Stimulated activated naive CD8-positive, alpha-beta T cell treated with anti-CD3 and anti-CD28 coated beads, Interleukin-15, amount 100 ng/mL, for 72 hours (primary cell): ENCODE measurements at regions not wholly inside any gene's neighbourhood (a gene's known extent, or its start where the extent isn't known, plus 50 kb on each side); places are given as distances from the start of the nearest gene placed in this dataset.
"Not testable (repeated sequence)": the region's sequence is repeated elsewhere in the genome, so short reads cannot be mapped to it uniquely, and the experiment has no call there.

Experiments
- ATAC-seq: fragments of 150-1000 bp; cut with Tn5 transposase; 2 replicates; pipeline ENCODE4 v1.10.0; 2021; ENCODE audit warnings: mild to moderate bottlenecking, moderate library complexity
- DNase-seq, 2 donors: peaks; one replicate each; pipeline ENCODE4 v3.0.0; 2021 to 2022
- H3K27ac Mint-ChIP-seq, 2 donors: one replicate each; pipeline ENCODE4 v1.8.0; 2022; ENCODE audit warnings: mild to moderate bottlenecking in 2 of 2, mixed read lengths in 2 of 2, moderate library complexity in 2 of 2
- H3K27me3 Mint-ChIP-seq: one replicate; pipeline ENCODE4 v1.8.0; 2022; ENCODE audit warnings: mixed read lengths
- H3K4me1 Mint-ChIP-seq: one replicate; pipeline ENCODE4 v1.8.0; 2022; ENCODE audit warnings: mild to moderate bottlenecking, mixed read lengths
- H3K4me3 Mint-ChIP-seq, 2 donors: one replicate each; pipeline ENCODE4 v1.8.0; 2022; ENCODE audit warnings: mild to moderate bottlenecking in 2 of 2, mixed read lengths in 2 of 2, moderate library complexity in 1 of 2
- H3K9me3 Mint-ChIP-seq, 2 donors: one replicate each; pipeline ENCODE4 v1.8.0; 2022; ENCODE audit warnings: mixed read lengths in 2 of 2

DNA sequence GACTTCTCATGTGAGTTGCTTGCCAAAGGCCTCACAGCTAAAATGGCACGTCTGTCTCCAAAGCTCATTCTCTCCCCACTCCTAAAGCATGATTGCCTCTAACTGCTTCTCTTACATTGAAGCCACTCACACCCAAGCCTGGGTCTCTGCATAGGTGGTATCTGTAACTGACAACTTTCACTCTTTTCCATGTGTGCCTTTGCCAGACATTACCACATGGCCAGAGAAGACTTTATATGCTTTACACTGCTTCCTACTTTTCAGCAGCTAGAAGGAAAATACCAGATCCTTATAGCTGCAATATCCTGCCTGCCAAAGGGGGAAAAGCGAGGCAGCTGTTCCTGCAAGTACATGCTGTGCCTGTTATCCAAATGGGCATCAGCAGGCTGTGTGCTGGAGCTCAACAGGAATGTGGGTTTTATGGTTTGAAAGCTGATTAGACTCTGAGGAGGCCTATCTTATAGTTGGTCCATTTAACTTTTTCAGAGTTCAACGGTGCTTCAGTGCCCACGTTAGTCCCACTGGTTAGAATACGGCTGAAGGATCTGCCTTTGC lies 547.1 kb downstream of the RAB38 start:
- no peak for ATAC-seq
- H3K27me3 Mint-ChIP-seq = no peaks in the 10 kb centered on the region
- H3K9me3 Mint-ChIP-seq = peaks cover 0 to 25% of the 10 kb centered on the region in 2 donors
- no peak for DNase-seq
- H3K4me1 Mint-ChIP-seq = no peaks in the 10 kb centered on the region
- H3K27ac Mint-ChIP-seq = no peak overlapping the region
- no peak overlapping the region for H3K4me3 Mint-ChIP-seq

DNA sequence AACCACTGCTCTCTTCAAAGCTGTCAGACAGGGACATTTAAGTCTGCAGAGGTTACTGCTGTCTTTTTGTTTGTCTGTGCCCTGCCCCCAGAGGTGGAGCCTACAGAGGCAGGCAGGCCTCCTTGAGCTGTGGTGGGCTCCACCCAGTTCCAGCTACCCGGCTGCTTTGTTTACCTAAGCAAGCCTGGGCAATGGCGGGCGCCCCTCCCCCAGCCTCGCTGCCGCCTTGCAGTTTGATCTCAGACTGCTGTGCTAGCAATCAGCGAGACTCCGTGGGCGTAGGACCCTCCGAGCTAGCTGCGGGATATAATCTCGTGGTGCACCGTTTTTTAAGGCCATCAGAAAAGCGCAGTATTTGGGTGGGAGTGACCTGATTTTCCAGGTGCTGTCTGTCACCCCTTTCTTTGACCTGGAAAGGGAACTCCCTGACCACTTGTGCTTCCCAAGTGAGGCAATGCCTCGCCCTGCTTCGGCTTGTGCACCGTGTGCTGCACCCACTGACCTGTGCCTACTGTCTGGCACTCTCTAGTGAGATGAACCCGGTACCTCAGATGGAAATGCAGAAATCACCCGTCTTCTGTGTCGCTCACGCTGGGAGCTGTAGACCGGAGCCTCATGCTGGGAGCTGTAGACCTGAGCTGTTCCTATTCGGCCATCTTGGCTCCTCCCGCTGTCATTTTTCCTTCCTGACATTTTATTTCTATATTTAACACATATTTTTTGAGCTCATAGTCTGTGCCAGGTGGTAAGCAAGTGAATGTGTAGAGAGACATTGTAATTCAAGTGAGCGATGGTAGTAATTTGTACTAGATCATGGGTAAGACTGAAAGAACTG lies 551.5 kb downstream of the RAB38 start:
- H3K27ac Mint-ChIP-seq, ATAC-seq, H3K27me3 Mint-ChIP-seq: not testable (repeated sequence)

DNA sequence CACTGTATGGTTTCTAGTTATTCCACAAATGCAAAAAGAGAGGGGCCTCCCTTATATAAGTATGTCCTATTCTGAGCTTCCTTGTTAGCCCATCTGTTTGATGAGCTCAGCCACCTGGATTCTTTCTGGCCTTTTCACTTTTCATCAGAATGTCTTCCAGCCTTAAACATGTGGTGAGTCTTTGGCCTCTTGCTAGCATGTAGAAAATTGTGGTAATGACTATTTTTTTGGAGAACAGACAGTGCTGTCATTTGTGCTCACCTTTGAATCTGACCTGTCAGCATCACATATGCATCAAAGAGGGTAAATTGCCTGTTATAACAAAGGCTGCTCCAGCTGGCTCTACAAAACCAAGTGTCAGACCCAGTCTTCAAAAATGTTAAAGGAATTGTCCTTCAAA lies 558.7 kb downstream of the RAB38 start:
- no peaks in the 10 kb centered on the region for H3K27me3 Mint-ChIP-seq
- H3K9me3 Mint-ChIP-seq = peaks cover 4 to 9% of the 10 kb centered on the region in 2 donors
- H3K27ac Mint-ChIP-seq = no peak overlapping the region
- DNase-seq (no peak), ATAC-seq (no peak)
- no peak overlapping the region for H3K4me3 Mint-ChIP-seq
- no peaks in the 10 kb centered on the region for H3K4me1 Mint-ChIP-seq

More for the DNA sequence above, 551.5 kb downstream of the RAB38 start:
- H3K4me3 Mint-ChIP-seq, H3K4me1 Mint-ChIP-seq, DNase-seq: not testable (repeated sequence)
- H3K9me3 Mint-ChIP-seq = peaks cover 0 to 32% of the 10 kb centered on the region in 2 donors

DNA sequence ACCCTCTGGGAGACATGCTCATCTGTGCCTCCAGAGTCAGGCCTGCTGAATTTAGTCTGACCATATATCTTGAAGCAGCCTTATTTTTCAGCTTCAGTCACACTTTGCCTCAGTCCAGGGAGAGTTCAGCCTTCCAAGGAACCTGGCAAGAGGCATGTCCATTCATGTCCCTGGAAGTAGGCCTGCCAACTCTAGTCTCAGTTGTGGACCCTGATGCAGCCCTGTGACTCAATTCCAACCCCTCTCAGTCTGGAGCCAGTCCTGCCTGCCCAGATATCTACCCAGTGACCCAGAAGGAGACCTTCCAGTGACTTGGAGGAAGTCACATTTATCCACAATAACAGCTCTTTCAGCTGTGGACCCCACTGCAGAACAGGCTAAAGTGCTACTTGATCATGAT lies 566.6 kb downstream of the TMEM135 start:
- ATAC-seq (no peak), DNase-seq (no peak)
- H3K27ac Mint-ChIP-seq = peak overlapping the region in 1 of 2 donors; percentile 7
- H3K4me1 Mint-ChIP-seq = no peaks in the 10 kb centered on the region
- H3K27me3 Mint-ChIP-seq = no peaks in the 10 kb centered on the region
- H3K4me3 Mint-ChIP-seq = no peak overlapping the region
- H3K9me3 Mint-ChIP-seq = no peaks in the 10 kb centered on the region

DNA sequence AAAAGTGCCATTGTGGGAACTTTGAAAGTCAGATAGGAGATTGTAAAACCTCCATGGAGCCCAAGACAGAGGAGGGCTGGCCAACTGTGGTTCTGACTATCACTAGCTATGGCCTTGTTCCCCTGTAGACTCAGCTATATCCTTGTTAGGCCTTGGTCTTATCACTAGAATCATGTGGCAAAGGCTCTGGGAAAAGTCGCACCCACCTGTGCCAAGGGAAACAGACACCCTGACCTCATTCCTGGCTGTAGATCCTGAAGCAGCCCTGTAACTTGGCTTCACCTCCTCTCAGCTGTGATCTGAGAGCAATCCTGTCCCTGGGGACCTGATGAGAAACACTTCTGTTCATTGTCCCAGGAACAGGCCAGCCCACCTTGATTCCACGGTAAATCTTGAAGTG lies 566.2 kb downstream of the TMEM135 start:
- DNase-seq = no peak
- H3K27ac Mint-ChIP-seq = no peak overlapping the region
- no peak overlapping the region for H3K4me3 Mint-ChIP-seq
- no peaks in the 10 kb centered on the region for H3K27me3 Mint-ChIP-seq
- no peak for ATAC-seq
- H3K4me1 Mint-ChIP-seq = no peaks in the 10 kb centered on the region
- no peaks in the 10 kb centered on the region for H3K9me3 Mint-ChIP-seq

DNA sequence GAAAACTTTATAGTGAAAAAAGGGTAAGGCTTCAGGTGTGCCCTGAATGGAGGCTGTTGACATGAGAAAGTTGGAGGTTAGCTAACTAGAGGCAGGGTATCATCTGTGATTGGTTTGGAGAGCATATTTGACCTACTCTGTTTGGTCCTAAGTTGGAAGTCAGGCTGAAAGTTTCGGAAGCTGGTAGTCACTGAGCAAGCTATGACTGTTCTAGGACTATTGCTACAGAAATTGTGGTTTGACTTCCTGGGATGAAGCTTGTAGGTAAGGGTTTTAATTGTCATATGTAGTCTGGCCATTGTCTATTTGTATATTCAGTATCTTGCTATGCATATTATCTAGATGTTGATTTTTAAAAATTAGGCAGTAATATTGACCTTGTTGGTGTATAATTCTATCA lies 565.0 kb downstream of the TMEM135 start:
- Mint-ChIP-seq H3K27me3 (no peaks in the 10 kb centered on the region), H3K27ac (no peak overlapping the region), H3K4me1 (no peaks in the 10 kb centered on the region), H3K9me3 (no peaks in the 10 kb centered on the region), H3K4me3 (no peak overlapping the region)
- ATAC-seq (no peak), DNase-seq (no peak)

DNA sequence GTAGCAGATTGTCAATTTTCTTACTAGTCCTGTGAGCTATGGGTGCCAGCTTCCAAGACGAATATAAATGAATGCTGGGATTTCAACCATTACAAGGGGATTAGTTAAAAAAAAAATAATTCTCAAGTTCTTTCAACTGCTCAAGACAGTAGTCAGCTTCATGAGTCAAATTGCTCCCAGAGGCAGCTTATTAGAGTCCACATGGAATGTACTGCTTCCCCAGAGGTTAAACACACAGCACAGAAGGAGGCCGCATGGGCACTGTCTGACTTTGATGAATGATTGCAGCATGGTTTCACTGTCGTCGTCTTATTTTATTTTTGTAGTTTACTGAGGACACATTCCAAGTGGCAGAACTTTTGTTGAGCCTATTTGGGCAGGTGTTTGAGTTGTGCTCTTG lies 563.2 kb downstream of the TMEM135 start:
- no peaks in the 10 kb centered on the region for H3K27me3 Mint-ChIP-seq
- DNase-seq (no peak), ATAC-seq (no peak)
- H3K27ac Mint-ChIP-seq = no peak overlapping the region
- H3K4me1 Mint-ChIP-seq = no peaks in the 10 kb centered on the region
- H3K9me3 Mint-ChIP-seq = no peaks in the 10 kb centered on the region
- H3K4me3 Mint-ChIP-seq = no peak overlapping the region

DNA sequence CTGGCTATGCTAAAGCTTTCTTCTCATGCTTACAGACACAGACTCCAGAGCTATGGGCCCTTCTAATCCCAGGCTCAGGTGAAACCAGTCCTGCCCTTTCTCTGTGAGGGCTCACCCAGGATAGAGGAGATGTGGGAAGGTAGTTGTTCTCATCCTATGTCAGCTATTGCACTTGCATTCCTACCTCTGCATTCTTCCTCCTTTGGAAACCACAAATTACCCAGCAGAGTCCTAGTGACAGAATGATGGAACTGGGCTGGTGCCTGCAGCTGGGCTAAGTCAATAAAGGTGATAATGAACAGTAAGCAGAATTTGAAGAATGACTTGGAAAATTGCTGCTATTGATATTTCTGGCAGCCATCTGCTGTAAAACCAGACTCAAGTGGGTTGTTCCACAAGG lies 560.0 kb downstream of the TMEM135 start:
- DNase-seq = no peak
- Mint-ChIP-seq H3K9me3 (no peaks in the 10 kb centered on the region), H3K27me3 (no peaks in the 10 kb centered on the region), H3K4me1 (no peaks in the 10 kb centered on the region), H3K4me3 (no peak overlapping the region), H3K27ac (no peak overlapping the region)
- ATAC-seq = no peak

DNA sequence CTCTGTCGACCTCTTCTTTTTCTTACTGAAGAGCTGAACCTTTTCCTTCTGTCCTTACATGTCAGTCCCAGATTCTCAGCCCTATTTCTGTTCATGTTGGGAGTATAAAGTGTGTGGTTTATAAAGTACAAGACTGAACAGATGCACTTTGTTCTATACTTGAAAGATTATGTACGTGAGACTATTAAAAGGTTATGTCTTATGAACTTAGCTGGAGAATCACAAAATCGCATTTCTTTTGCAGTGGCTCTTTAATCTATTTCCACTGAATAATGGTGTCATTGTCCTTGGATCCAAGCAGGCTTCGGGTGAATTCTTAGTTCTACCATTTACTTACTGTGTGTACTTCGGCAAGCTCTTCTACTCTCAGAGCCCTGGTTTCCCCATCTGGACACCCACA lies 558.4 kb downstream of the TMEM135 start:
- H3K27ac Mint-ChIP-seq = no peak overlapping the region
- H3K27me3 Mint-ChIP-seq = no peaks in the 10 kb centered on the region
- H3K4me1 Mint-ChIP-seq = no peaks in the 10 kb centered on the region
- ATAC-seq = no peak
- peaks cover 0 to 2% of the 10 kb centered on the region in 2 donors for H3K9me3 Mint-ChIP-seq
- H3K4me3 Mint-ChIP-seq = no peak overlapping the region
- DNase-seq = no peak

DNA sequence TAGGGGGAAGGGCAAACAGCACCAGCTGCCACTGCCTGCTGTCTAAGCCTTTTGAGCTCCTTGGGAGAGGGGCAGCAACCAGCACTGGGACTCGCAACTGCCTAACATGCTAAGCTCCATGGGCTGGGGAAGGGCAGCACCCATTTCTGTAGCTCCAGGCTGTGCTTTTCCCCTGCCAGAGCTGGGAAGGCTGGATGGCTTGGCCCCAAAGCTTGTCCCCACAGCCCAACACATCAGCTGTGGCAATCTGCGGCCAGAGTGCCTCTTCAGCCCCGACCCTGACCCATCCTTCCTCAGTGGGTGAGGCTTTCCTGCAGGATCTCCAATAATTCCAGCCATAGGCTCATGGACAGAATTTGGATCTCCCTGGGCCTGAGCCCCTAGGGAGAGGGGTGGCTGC lies 551.3 kb downstream of the TMEM135 start:
- Mint-ChIP-seq H3K9me3 (peaks cover 16 to 35% of the 10 kb centered on the region in 2 donors), H3K4me3 (no peak overlapping the region), H3K4me1 (no peaks in the 10 kb centered on the region), H3K27me3 (no peaks in the 10 kb centered on the region), H3K27ac (no peak overlapping the region)
- DNase-seq = no peak
- ATAC-seq = no peak

DNA sequence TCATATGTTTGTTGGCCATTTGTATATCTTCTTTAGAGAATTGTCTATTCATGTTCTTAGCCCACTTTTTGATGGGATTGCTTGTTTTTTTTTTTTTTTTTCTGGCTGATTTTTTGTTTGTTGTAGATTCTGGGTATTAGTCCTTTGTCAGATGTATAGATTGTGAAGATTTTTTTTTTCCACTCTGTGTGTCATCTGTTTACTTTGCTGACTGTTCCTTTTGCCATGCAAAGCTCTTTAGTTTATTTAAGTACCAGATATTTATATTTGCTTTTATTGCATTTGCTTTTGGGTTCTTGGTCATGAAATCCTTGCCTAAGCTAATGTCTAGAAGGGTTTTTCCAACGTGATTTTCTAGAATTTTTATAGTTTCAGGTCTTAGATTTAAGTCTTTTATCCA lies 547.9 kb downstream of the TMEM135 start:
- H3K4me1 Mint-ChIP-seq, H3K27ac Mint-ChIP-seq, H3K4me3 Mint-ChIP-seq, H3K27me3 Mint-ChIP-seq, ATAC-seq, DNase-seq: not testable (repeated sequence)
- H3K9me3 Mint-ChIP-seq = peaks cover 16 to 28% of the 10 kb centered on the region in 2 donors

DNA sequence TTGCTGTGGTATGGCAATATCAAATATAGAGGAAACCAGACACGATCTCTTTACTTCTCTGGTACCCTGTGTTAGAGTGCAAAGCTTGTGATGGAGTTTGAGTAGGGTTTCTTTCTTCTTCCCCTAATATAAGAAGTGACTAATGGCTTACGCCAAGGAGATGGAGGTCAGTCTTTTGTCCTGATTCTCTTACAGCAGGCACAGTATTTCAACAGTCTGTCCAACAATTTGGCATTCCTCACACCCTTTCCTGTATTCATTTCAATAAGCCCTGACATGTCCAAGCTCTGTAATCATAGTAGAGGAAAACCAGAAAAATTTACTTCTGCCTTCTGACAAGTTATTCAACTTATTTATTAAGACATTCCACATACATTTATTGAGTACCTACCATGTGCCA lies 546.2 kb downstream of the TMEM135 start:
- Mint-ChIP-seq H3K27ac (no peak overlapping the region), H3K4me1 (no peaks in the 10 kb centered on the region), H3K4me3 (no peak overlapping the region), H3K9me3 (peaks cover 7 to 16% of the 10 kb centered on the region in 2 donors), H3K27me3 (no peaks in the 10 kb centered on the region)
- ATAC-seq (no peak), DNase-seq (no peak)

DNA sequence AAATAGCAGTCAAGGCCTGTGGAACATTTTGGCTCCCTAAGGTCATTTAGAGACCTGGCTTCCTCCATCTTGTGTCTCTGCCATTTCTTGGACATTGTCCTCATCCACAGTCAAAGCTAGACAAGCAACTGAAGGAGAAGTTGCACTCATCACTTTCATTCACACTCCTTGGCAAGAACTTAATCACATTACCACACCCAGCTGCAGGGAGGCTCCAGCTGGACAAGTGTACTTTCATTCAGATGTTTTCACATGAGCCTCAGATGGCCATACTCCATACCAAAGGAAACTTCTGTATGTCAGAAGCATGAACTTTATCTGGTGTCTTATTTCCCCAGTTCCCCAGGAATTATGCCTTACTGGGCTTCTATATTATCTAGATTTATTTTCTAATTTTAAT lies 537.4 kb downstream of the TMEM135 start:
- H3K9me3 Mint-ChIP-seq = no peaks in the 10 kb centered on the region
- no peak overlapping the region for H3K4me3 Mint-ChIP-seq
- no peak for ATAC-seq
- DNase-seq = no peak
- H3K27me3 Mint-ChIP-seq = no peaks in the 10 kb centered on the region
- no peaks in the 10 kb centered on the region for H3K4me1 Mint-ChIP-seq
- no peak overlapping the region for H3K27ac Mint-ChIP-seq

DNA sequence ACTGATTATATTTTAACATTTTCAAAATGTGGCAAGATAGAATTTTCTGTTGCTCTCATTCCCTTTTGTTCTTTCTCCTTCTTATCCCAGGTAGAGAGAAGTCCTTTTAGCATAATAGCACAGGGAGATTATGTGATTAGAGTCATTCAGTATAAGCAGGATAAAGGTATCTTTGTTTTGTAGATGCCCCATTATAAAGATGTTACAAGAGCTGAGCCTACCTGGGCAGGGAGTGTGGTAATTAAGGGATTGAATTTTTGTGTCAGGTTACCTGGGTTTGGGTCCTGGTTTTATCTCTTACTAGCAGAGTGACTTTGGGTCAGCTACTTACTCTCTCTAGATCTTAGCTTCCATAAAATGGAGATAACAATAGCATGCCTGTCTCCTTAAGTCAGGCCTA lies 536.5 kb downstream of the TMEM135 start:
- Mint-ChIP-seq H3K27ac (no peak overlapping the region), H3K9me3 (peaks cover 0 to 4% of the 10 kb centered on the region in 2 donors), H3K4me3 (no peak overlapping the region), H3K4me1 (no peaks in the 10 kb centered on the region), H3K27me3 (no peaks in the 10 kb centered on the region)
- ATAC-seq = no peak
- no peak for DNase-seq

DNA sequence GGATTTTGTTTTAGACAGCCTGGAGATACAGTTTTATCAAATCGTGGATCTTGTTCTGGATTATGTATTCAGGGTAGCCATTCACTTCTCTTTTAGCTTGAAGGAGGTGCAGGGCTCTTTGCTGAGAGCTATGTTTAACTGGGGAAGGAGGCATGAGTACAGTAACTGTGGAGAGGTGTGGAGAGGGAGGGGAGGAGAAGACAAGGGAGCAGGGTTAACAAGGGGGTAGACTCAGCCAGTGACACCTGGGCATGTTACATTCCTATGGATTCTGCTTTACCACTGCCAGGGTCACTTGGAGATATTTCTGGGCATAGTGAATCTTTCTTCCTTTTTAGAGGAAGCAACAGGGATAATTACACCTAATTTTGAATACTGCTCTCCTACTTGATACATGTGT lies 536.0 kb downstream of the TMEM135 start:
- Mint-ChIP-seq H3K27me3 (no peaks in the 10 kb centered on the region), H3K4me3 (no peak overlapping the region), H3K4me1 (no peaks in the 10 kb centered on the region), H3K27ac (no peak overlapping the region), H3K9me3 (peaks cover 0 to 5% of the 10 kb centered on the region in 2 donors)
- no peak for ATAC-seq
- DNase-seq = no peak

DNA sequence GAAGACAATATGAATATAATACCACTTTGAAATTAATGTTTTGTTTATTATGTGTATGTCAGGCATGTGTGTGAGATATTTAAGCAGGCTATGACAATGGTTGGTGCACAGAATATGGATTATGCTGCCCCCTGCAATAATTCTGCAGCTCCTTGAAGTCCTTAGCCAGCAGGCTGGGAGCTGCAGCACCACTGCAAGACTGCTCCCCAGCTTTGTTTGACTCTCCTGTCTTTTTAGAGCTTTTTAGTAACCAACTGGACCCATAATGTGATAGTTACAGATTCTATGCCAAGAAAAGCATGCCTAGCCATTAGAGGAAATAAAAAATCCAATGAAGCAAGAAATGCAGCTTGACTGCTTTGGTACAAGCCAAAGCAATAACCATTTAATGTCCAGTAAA lies 535.1 kb downstream of the TMEM135 start:
- no peak for DNase-seq

DNA sequence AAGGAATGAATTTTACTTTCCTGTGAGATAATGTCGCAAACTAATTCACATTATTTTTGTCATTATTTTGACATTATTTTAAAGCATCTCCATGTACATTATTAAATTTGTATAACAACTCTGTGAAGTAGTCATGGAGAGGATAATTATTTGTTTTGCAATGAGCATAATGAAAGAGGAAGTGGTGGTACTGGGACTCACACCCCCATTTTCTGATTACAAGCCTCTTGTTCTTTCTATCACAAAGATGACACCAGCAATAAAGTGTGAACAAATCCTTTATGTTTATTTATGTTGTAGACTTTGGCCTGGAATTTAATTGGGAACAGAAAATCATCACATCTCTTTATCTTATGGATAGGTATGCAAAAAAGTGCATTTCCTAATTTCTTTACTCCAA lies 522.6 kb downstream of the TMEM135 start:
- Mint-ChIP-seq H3K27ac (no peak overlapping the region), H3K4me3 (no peak overlapping the region), H3K27me3 (no peaks in the 10 kb centered on the region), H3K4me1 (no peaks in the 10 kb centered on the region), H3K9me3 (peaks cover 0 to 12% of the 10 kb centered on the region in 2 donors)
- DNase-seq (no peak), ATAC-seq (no peak)

More for the DNA sequence above, 535.1 kb downstream of the TMEM135 start:
- no peak overlapping the region for H3K4me3 Mint-ChIP-seq
- ATAC-seq = no peak
- no peaks in the 10 kb centered on the region for H3K4me1 Mint-ChIP-seq
- H3K27me3 Mint-ChIP-seq = no peaks in the 10 kb centered on the region
- H3K9me3 Mint-ChIP-seq = peaks cover 0 to 10% of the 10 kb centered on the region in 2 donors
- H3K27ac Mint-ChIP-seq = no peak overlapping the region
